T-helper 2 cell treated with Interferon-gamma antibody and Interleukin-4, amounts not matched to agents 100 ng/mL and 5 ng/mL, for 36 hours (primary cell): ENCODE measurements at regions not wholly inside any gene's neighbourhood (a gene's known extent, or its start where the extent isn't known, plus 50 kb on each side); places are given as distances from the start of the nearest gene placed in this dataset.
"Not testable (repeated sequence)": the region's sequence is repeated elsewhere in the genome, so short reads cannot be mapped to it uniquely, and the experiment has no call there.

ENCODE experiments used
- intact Hi-C: fragments of 100-400 bp; cut with micrococcal nuclease; formaldehyde crosslinking; loops from one replicate; pipeline ENCODE4 v1.15.1; 2023

DNA sequence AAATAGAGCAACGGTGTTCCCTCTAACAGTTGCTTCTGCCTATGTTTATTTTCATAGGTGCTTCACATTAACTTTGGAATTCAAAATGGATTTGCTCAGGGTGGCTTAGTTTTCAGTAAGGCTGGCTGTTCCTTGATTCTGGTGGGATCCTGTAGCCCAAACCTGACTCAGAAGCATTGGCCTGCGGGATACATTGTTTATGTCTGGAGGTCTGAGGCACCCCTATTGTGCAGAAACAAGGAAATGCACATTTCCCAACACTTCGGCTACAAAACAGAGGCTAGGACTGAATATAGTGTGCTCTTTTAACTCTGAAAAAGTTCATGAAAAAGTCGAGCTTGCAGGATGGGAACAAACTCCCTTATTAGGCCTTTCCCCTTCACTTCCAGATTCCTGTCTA is 133.8 kb upstream of the F3 start:
- intact Hi-C loops, result no loop called here

DNA sequence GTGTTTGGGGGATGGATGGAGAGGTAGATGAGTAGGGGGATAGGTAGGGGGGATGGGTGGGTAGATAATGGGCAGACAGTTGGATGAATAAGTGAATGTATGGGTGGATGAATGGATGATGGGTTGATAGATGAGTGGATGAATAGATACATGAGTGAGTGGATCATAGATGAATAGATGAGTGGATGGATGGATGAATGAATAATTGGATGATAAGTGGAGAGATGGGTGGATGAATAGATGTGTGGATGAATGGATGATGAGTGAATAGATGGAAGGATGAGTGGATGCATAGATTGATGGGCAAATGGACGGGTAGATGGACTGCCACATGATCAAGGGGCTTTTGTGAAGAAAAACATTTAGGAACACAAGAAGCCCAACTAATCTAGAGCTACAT is 133.3 kb upstream of the F3 start:
- intact Hi-C loops, result no loop called here

DNA sequence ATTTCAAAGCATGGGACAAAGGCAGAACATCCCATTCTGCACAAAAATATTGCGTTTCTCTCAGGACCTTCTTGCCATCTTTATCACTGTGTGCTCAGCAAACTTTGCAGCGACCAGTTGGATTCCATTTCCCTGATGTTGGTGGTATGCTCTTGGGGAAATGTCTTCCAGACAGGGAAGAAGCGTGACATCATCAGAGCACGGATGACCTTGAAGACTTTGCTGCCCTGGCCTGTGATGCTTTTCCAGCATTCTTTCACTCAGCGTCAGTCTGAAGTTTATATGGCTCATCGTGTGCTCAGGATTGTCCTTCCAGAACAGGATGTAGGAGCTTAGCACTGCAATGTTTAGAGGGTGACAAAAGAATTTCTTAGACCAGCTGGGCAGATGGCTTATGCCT is 131.4 kb upstream of the F3 start:
- intact Hi-C loops, result no loop called here

- intact Hi-C loops, result no loop called here
Observed at GRCh38 chr1:94672001-94672400, 130.4 kb upstream of the F3 start.

DNA sequence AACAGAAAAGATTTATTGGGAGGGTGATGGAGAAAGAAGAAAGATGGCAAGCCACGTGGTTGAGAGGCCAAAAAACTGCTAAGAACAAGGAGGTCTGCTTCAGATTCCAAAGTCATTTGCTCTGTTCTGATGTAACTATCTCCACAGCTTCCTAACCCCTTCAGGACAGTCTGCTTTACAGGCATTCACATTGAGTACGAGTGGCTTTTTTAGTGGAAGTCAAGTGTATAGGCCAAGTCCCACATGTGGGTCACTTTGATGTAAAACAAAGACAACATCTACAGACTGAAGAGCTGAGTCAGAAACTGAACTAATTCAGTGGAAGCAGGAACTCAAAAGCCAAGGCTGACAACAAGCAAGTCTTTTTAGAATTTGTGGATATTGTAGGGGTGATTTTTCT is 128.7 kb upstream of the F3 start:
- intact Hi-C loops, result no loop called here

- intact Hi-C loops, result no loop called here
Observed at GRCh38 chr1:94669198-94669597, 127.6 kb upstream of the F3 start.

- intact Hi-C loops, result no loop called here
Observed at GRCh38 chr1:94668528-94668927, 127.0 kb upstream of the F3 start.

DNA sequence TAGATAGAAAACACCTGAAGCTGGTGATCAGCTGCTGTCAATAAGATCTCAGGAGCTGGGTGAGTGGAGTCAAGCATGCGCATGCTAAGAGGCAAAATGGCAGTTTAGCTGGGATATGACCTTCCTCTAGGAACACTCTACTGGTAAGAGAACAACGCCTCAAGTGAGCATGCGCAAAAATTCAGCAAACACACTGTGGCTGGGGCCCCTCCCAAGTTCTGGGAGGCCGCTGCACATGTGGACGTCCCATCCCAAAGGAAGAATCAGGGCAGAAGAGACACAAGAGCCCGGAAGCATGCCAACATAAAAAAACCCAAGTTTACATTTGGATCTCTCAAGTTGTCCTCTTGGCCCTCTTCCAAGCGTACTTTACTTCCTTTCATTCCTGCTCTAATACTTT is 126.3 kb upstream of the F3 start:
- intact Hi-C loops, result no loop called here

- intact Hi-C loops, result no loop called here
Observed at GRCh38 chr1:94666797-94667196, 125.2 kb upstream of the F3 start.

DNA sequence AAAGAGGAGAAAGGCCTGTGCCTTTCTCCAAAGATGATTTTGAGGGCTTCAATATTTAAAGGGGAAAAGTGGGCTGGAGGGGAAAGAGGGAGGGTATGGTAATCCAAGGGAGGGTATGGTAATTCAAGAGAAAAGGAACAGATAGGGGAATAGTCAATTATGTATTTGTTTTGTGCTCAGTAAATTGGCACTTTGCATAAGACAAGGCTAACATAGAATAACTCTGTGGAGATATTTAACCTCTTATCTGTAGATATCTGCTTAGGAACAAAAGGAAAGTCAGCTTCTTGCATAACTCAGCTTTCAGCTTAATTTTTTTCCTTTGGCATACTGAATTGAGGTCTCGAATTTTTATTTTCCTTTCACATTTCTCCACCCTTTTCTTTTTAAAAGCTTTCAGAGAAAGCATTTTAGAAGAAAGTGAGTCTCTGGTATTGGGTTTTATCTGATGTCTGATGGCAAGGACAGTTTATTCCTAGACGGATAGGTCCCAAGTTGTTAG is 119.9 kb upstream of the F3 start:
- intact Hi-C loops, result no loop called here

GRCh38 chr1:94660994-94661393 is 119.4 kb upstream of the F3 start:
- intact Hi-C loops, result no loop called here

DNA sequence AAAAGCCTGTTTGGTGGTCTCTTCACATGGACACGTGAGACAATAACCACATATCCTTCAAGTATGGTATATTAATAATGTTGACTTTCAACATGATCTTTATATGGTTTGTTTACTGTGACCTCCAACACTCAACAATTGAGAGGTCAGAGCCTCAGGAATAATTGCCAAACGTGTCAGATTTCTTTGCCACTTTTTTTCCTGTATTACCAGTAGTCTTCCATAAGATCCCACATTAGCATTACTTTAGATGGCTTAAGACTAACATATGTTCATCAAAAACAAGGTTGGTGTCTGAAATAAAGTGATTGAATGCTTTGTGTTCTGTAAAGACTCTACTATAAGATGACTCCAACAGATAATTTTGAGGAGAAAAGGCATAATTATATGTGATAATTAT is 118.7 kb upstream of the F3 start:
- intact Hi-C loops, result no loop called here

GRCh38 chr1:94659202-94659601 is 117.6 kb upstream of the F3 start:
- intact Hi-C loops, result not testable (repeated sequence)

DNA sequence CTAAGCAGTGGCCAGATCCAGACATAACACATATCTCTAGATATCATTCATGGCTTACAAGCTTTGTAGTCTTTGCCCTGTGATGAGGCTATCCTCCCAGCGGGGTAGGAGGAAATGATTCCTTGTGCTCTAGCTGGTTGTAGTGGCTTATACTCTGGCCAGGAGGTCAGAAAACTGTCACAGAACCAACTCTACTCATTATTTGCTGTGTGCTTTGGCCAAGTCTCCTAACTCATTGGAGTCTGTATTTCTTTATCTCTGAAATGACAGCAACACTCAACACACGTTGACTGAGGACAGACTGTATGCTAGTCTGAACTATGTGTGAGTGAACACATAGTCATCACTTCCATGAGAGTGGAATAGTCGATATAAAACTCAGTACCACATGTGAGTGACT is 116.7 kb upstream of the F3 start:
- intact Hi-C loops, result no loop called here

GRCh38 chr1:94657776-94658175 is 116.2 kb upstream of the F3 start:
- intact Hi-C loops, result not testable (repeated sequence)

DNA sequence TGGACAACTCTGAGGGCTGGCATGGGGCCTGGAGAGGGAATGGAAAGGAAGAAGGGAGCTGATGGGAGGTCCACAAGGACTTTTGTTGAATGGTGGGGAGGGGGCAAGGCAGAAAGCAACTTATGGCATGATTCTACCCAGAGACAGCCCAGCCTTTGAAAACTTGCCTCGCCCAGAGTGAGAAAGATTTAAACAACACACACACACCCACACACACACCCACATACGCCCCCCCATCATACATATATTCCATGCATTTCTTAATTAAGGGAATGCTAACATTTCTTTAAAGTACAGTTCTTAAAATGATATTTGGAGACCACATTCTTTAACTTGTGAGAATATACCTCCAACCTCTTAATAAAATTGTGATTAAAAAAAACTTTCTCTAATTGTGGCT is 115.4 kb upstream of the F3 start:
- intact Hi-C loops, result no loop called here

DNA sequence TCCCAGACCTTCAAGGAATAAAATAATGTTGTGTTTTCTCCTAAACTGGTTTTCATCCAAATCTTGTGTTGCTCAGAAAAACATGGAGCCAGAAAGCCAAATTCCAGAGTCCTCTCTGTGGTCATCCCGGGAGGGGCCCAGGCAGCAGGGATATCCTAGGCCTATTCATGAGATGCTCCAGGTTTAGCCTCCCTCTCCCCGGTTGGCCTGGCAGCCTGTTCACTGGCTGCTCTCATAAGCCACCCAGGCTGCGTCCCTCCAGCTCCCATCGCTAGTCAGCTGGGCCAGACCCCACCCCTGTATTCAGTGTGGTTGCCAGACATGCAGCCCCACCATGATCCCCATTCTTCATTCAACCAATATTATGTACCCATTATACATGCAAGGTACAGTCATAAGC is 113.4 kb upstream of the F3 start:
- intact Hi-C loops, result no loop called here

GRCh38 chr1:94654459-94654858 is 112.9 kb upstream of the F3 start:
- intact Hi-C loops, result no loop called here

DNA sequence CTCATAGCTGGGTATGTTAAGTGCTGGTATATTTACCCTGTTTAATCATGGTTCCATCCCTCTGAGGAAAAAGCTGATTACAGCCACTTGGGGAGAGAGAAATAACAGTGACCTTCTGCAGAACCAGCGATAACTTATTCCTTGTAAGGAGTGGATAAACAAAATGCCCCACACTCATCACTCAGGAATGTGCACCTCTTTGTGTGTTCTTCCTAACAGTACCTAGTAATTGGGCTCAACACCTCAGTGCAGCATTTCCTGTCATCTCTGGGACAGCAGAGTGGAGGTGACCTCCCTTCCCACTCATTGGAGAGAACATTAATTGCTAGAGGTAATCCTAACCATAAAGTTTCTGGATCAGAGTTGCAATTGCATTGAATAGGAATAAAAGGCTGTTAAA is 112.5 kb upstream of the F3 start:
- intact Hi-C loops, result no loop called here

DNA sequence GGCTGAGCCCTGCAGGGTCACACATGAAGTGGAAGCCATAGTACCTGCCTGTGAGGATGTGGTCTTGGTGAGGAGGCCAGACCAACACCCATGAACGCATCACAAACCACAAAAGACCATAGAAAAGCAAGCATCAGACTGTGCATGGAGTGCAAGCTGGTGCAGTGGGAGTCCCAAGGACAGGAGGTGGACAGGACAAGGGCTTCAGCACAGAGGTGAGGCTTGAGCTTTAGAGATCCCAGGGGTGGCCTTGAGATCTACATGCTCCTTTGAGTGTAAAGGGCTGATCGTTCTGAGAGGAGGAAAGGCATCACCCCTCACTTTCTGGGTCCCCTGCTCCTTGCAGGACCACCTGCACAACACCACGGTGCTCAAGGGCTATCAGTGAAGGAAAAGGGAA is 111.9 kb upstream of the F3 start:
- intact Hi-C loops, result no loop called here

DNA sequence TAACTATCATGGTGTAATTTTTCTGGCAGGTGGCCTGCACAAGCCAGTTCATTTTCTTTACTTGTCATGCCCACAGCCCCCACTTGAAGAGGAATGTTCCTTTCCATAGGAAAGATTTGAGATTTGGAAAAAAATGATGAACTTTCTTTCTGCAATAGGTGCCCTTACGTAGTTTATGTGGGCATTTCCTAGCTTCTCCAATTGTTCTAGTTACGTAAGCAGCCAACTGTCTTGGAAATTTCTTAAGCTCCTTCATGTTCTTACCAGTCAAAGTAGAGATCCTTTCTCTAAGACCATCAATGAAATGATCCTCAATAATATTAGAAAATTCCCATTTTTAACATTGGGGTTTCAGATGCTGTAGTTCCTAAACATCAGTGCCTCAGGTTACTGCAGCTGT is 109.5 kb upstream of the F3 start:
- intact Hi-C loops, result no loop called here

- intact Hi-C loops, result no loop called here
Observed at GRCh38 chr1:94650301-94650700, 108.7 kb upstream of the F3 start.

GRCh38 chr1:94648225-94649007 is 106.9 kb upstream of the F3 start:
- intact Hi-C loops, result no loop called here
